Neuron (in vitro differentiated cells): ENCODE measurements at regions not wholly inside any gene's neighbourhood (a gene's known extent, or its start where the extent isn't known, plus 50 kb on each side); places are given as distances from the start of the nearest gene placed in this dataset.

Source experiments
- H2AFZ ChIP-seq: one replicate; pipeline ENCODE4 v1.6.1; 2013; ENCODE audit warnings: low read depth, mild to moderate bottlenecking, inconsistent platforms, low read length, moderate library complexity
- H3K27me3 ChIP-seq: one replicate; pipeline ENCODE4 v1.6.1; 2013; ENCODE audit warnings: low read length; ENCODE audit not compliant: insufficient read depth
- H3K36me3 ChIP-seq: one replicate; pipeline ENCODE4 v1.6.1; 2013; ENCODE audit warnings: low read length; ENCODE audit not compliant: insufficient read depth
- H3K4me1 ChIP-seq: one replicate; pipeline ENCODE4 v1.6.1; 2013; ENCODE audit warnings: low read length; ENCODE audit not compliant: insufficient read depth
- H3K4me3 ChIP-seq: 2 replicates; pipeline ENCODE4 v1.5.1; 2013; ENCODE audit warnings: mild to moderate bottlenecking, low read length, moderate library complexity
- H3K9me3 ChIP-seq: one replicate; pipeline ENCODE4 v1.6.1; 2013; ENCODE audit warnings: low read length

- Histone ChIP-seq H3K9me3 (no peaks in the 10 kb centered on the region), H2AFZ (no peak overlapping the region), H3K27me3 (no peaks in the 10 kb centered on the region), H3K4me3 (no peak overlapping the region), H3K36me3 (no peaks in the 10 kb centered on the region), H3K4me1 (peaks cover 16% of the 10 kb centered on the region)
Observed at GRCh38 chr9:14031810-14032209, 282.1 kb downstream of the NFIB start.

- Histone ChIP-seq H3K36me3 (no peaks in the 10 kb centered on the region), H3K9me3 (no peaks in the 10 kb centered on the region), H3K4me1 (peaks cover 16% of the 10 kb centered on the region), H3K4me3 (no peak overlapping the region), H3K27me3 (no peaks in the 10 kb centered on the region), H2AFZ (peak overlapping the region; percentile 1)
Observed at GRCh38 chr9:14031060-14031414, 282.9 kb downstream of the NFIB start.

GRCh38 chr9:14030375-14031059 lies 283.4 kb downstream of the NFIB start:
- Histone ChIP-seq H3K4me1 (peaks cover 16% of the 10 kb centered on the region), H3K36me3 (no peaks in the 10 kb centered on the region), H2AFZ (peak overlapping the region; percentile 1), H3K4me3 (no peak overlapping the region), H3K9me3 (no peaks in the 10 kb centered on the region), H3K27me3 (no peaks in the 10 kb centered on the region)

- Histone ChIP-seq H3K27me3 (no peaks in the 10 kb centered on the region), H3K9me3 (no peaks in the 10 kb centered on the region), H3K4me3 (no peak overlapping the region), H3K36me3 (no peaks in the 10 kb centered on the region), H3K4me1 (peaks cover 16% of the 10 kb centered on the region), H2AFZ (no peak overlapping the region)
Observed at GRCh38 chr9:14029806-14030374, 284.1 kb downstream of the NFIB start.

GRCh38 chr9:14027116-14027800 lies 286.7 kb downstream of the NFIB start:
- Histone ChIP-seq H3K9me3 (no peaks in the 10 kb centered on the region), H2AFZ (no peak overlapping the region), H3K27me3 (no peaks in the 10 kb centered on the region), H3K36me3 (no peaks in the 10 kb centered on the region), H3K4me1 (peaks cover 16% of the 10 kb centered on the region), H3K4me3 (no peak overlapping the region)

GRCh38 chr9:14025741-14026140 lies 288.2 kb downstream of the NFIB start:
- H2AFZ ChIP-seq = no peak overlapping the region
- no peaks in the 10 kb centered on the region for H3K9me3 ChIP-seq
- no peak overlapping the region for H3K4me3 ChIP-seq
- H3K27me3 ChIP-seq = no peaks in the 10 kb centered on the region
- peaks cover 2% of the 10 kb centered on the region for H3K4me1 ChIP-seq
- no peaks in the 10 kb centered on the region for H3K36me3 ChIP-seq

- Histone ChIP-seq H3K27me3 (no peaks in the 10 kb centered on the region), H3K4me3 (no peak overlapping the region), H3K4me1 (no peaks in the 10 kb centered on the region), H2AFZ (no peak overlapping the region), H3K9me3 (no peaks in the 10 kb centered on the region), H3K36me3 (no peaks in the 10 kb centered on the region)
Observed at GRCh38 chr9:14023285-14023684, 290.7 kb downstream of the NFIB start.

GRCh38 chr9:14021871-14022525 lies 291.9 kb downstream of the NFIB start:
- no peaks in the 10 kb centered on the region for H3K4me1 ChIP-seq
- no peak overlapping the region for H2AFZ ChIP-seq
- no peaks in the 10 kb centered on the region for H3K27me3 ChIP-seq
- no peaks in the 10 kb centered on the region for H3K9me3 ChIP-seq
- H3K4me3 ChIP-seq = no peak overlapping the region
- H3K36me3 ChIP-seq = no peaks in the 10 kb centered on the region

- Histone ChIP-seq H3K9me3 (no peaks in the 10 kb centered on the region), H3K4me1 (no peaks in the 10 kb centered on the region), H3K27me3 (no peaks in the 10 kb centered on the region)
Observed at GRCh38 chr9:14018081-14018480, 295.9 kb downstream of the NFIB start.

GRCh38 chr9:14014744-14015143 lies 299.2 kb downstream of the NFIB start:
- H3K27me3 ChIP-seq = no peaks in the 10 kb centered on the region
- no peaks in the 10 kb centered on the region for H3K36me3 ChIP-seq
- H3K4me3 ChIP-seq = no peak overlapping the region
- H3K4me1 ChIP-seq = no peaks in the 10 kb centered on the region
- H2AFZ ChIP-seq = no peak overlapping the region
- no peaks in the 10 kb centered on the region for H3K9me3 ChIP-seq

More at GRCh38 chr9:14018081-14018480, 295.9 kb downstream of the NFIB start:
- H2AFZ ChIP-seq = no peak overlapping the region
- no peaks in the 10 kb centered on the region for H3K36me3 ChIP-seq
- no peak overlapping the region for H3K4me3 ChIP-seq

- Histone ChIP-seq H3K36me3 (no peaks in the 10 kb centered on the region), H3K4me3 (no peak overlapping the region), H3K4me1 (no peaks in the 10 kb centered on the region), H3K9me3 (no peaks in the 10 kb centered on the region), H2AFZ (no peak overlapping the region), H3K27me3 (no peaks in the 10 kb centered on the region)
Observed at GRCh38 chr9:14014218-14014617, 299.7 kb downstream of the NFIB start.

GRCh38 chr9:14011799-14012560 lies 302.0 kb downstream of the NFIB start:
- Histone ChIP-seq H3K27me3 (no peaks in the 10 kb centered on the region), H3K9me3 (no peaks in the 10 kb centered on the region), H3K4me3 (no peak overlapping the region), H2AFZ (no peak overlapping the region), H3K36me3 (no peaks in the 10 kb centered on the region), H3K4me1 (peaks cover 1% of the 10 kb centered on the region)
